Neutrophil (primary cell): ENCODE measurements at regions not wholly inside any gene's neighbourhood (a gene's known extent, or its start where the extent isn't known, plus 50 kb on each side); places are given as distances from the start of the nearest gene placed in this dataset.

ENCODE experiments used
- H3K27ac ChIP-seq: fragments of 200-600 bp; sonication (generic); 2 replicates; pipeline ENCODE4 v1.5.1; 2016; ENCODE audit warnings: mild to moderate bottlenecking, moderate library complexity
- H3K27me3 ChIP-seq: fragments of 200-600 bp; sonication (generic); 2 replicates; pipeline ENCODE4 v1.6.0; 2016; ENCODE audit warnings: mild to moderate bottlenecking
- H3K36me3 ChIP-seq: fragments of 200-600 bp; sonication (generic); 2 replicates; pipeline ENCODE4 v1.5.1; 2017
- H3K4me1 ChIP-seq, 2 experiments: fragments of 200-600 bp in 1 of 2; sonication (generic) in 1 of 2; 1 replicate in 1 of 2; 2 replicates in 1 of 2; pipeline versions ENCODE4 v1.5.1 to v1.6.1; 2013 to 2016; ENCODE audit warnings: low read depth in 1 of 2, low read length in 1 of 2, mild to moderate bottlenecking in 1 of 2, moderate library complexity in 1 of 2; ENCODE audit not compliant: control insufficient read depth in 1 of 2, insufficient read depth in 1 of 2
- H3K4me3 ChIP-seq, 2 experiments: fragments of 200-600 bp in 1 of 2; sonication (generic) in 1 of 2; 1 replicate in 1 of 2; 2 replicates in 1 of 2; pipeline ENCODE4 v1.5.1; 2013 to 2016; ENCODE audit warnings: low read depth in 1 of 2, low read length in 1 of 2, mild to moderate bottlenecking in 1 of 2, moderate library complexity in 1 of 2
- H3K9me3 ChIP-seq: fragments of 200-600 bp; sonication (generic); 2 replicates; pipeline ENCODE4 v1.5.1; 2016
- CTCF ChIP-seq: fragments of 200-600 bp; sonication (generic); IDR thresholded peaks from 2 replicates; pipeline ENCODE4 v1.5.1; 2016; ENCODE audit warnings: antibody characterized with exemption

- H3K27me3 ChIP-seq, result no peaks in the 10 kb centered on the region
- no peak overlapping the region for H3K27ac ChIP-seq
- H3K4me1 ChIP-seq, result no peaks in the 10 kb centered on the region
- TF ChIP-seq CTCF, result no peak
- no peaks in the 10 kb centered on the region for H3K9me3 ChIP-seq
- H3K4me3 ChIP-seq, result no peak overlapping the region
- no peaks in the 10 kb centered on the region for H3K36me3 ChIP-seq
Measured at GRCh38 chr2:34107811-34108210, 508.7 kb upstream of the FAM98A start.

GRCh38 chr2:34105006-34105767, 506.1 kb upstream of the FAM98A start:
- Histone ChIP-seq H3K9me3 (no peaks in the 10 kb centered on the region), H3K4me1 (no peaks in the 10 kb centered on the region), H3K4me3 (no peak overlapping the region), H3K36me3 (no peaks in the 10 kb centered on the region), H3K27ac (no peak overlapping the region), H3K27me3 (no peaks in the 10 kb centered on the region)
- no peak for TF ChIP-seq CTCF

- no peaks in the 10 kb centered on the region for H3K36me3 ChIP-seq
- no peaks in the 10 kb centered on the region for H3K9me3 ChIP-seq
- no peaks in the 10 kb centered on the region for H3K27me3 ChIP-seq
- no peaks in the 10 kb centered on the region for H3K4me1 ChIP-seq
- no peak overlapping the region for H3K4me3 ChIP-seq
- no peak overlapping the region for H3K27ac ChIP-seq
- TF ChIP-seq CTCF, result no peak
Measured at GRCh38 chr2:34104601-34105000, 505.5 kb upstream of the FAM98A start.

- TF ChIP-seq CTCF, result no peak
- no peaks in the 10 kb centered on the region for H3K36me3 ChIP-seq
- H3K9me3 ChIP-seq, result no peaks in the 10 kb centered on the region
- no peak overlapping the region for H3K4me3 ChIP-seq
- H3K27ac ChIP-seq, result no peak overlapping the region
- H3K27me3 ChIP-seq, result no peaks in the 10 kb centered on the region
- no peaks in the 10 kb centered on the region for H3K4me1 ChIP-seq
Measured at GRCh38 chr2:34103437-34103836, 504.3 kb upstream of the FAM98A start.

GRCh38 chr2:34102339-34102738, 503.2 kb upstream of the FAM98A start:
- no peak for TF ChIP-seq CTCF
- no peak overlapping the region for H3K4me3 ChIP-seq
- H3K36me3 ChIP-seq, result no peaks in the 10 kb centered on the region
- no peaks in the 10 kb centered on the region for H3K9me3 ChIP-seq
- H3K27me3 ChIP-seq, result no peaks in the 10 kb centered on the region
- H3K4me1 ChIP-seq, result no peaks in the 10 kb centered on the region
- no peak overlapping the region for H3K27ac ChIP-seq
